GM18507 (cell line): ENCODE measurements at regions not wholly inside any gene's neighbourhood (a gene's known extent, or its start where the extent isn't known, plus 50 kb on each side); places are given as distances from the start of the nearest gene placed in this dataset.

ENCODE experiments used
- DNase-seq: peaks from one replicate; pipeline ENCODE4 v3.0.0; 2011; ENCODE audit warnings: low read depth; ENCODE audit not compliant: insufficient read length; ENCODE audit errors: extremely low spot score
- FAIRE-seq: peaks from 2 replicates; lab custom pipeline; 2011; peaks lifted over from hg19 to GRCh38; lab: Jason Lieb, UNC

DNA sequence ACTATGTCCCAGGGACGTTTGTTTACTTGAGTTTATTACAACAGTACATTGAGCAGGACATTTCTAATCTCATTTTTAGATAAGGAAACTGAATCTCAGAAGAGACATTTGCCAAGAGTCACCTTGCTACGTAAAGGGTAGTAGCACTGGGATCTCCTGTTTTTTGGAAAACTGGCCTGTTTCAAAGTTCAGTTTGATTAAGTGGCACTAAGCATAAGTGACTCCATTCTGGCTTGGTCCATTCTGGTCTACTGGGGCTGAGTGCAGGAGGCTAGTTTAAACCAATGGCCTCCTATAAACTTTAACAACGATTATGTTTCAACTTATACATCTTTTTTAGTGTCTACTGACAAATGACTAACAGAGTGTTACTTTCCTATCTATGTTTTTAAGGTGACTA is 382.5 kb downstream of the ANKRD50 start:
- DNase-seq (no peak), FAIRE-seq (no peak)

- no peak for DNase-seq
- no peak for FAIRE-seq
Measured at GRCh38 chr4:124331781-124332180, 380.8 kb downstream of the ANKRD50 start.

DNA sequence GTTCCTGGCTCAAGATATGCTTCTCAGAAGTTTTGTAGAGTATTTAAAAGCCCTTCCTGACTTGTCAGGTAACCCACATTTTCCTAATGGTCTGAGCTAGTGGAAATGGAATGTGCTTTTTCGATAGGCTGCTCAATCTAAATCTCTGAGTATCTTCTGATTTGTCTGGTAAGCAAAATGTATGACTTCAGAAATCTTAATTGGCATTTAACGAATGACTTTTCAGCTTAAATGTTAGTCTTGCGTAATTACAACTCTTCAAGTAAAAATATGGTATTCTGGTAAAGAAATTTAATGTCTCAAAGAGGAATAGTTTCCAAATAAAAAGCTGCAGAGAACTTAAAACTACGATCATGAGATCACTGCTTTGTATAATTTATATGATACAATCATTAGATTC is 379.1 kb downstream of the ANKRD50 start:
- no peak for DNase-seq
- FAIRE-seq, result no peak

GRCh38 chr4:124334119-124334518 is 378.4 kb downstream of the ANKRD50 start:
- FAIRE-seq (no peak), DNase-seq (no peak)

DNA sequence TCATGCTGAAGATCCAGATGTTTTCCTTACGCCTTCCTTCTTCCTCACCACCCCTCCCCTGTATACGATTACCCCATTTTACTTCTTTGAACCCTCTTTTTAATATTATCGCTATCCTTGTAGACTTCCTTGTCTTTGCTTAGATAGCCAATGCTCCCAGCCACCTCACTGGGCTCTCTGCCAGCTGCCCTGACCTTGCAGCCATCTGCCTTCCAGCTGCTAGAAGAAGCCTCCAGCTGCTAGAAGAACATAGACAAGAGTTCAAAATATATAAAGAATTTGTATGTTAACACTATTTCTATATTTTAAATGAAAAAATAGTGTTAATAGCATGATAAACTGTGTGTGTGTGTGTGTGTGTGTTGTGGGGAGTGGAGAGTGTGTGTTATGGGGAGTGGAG is 374.7 kb downstream of the ANKRD50 start:
- DNase-seq (no peak), FAIRE-seq (no peak)

GRCh38 chr4:124343661-124344171 is 368.8 kb downstream of the ANKRD50 start:
- FAIRE-seq (no peak), DNase-seq (no peak)

GRCh38 chr4:124372916-124373315 is 339.6 kb downstream of the ANKRD50 start:
- FAIRE-seq, result no peak
- DNase-seq, result no peak

DNA sequence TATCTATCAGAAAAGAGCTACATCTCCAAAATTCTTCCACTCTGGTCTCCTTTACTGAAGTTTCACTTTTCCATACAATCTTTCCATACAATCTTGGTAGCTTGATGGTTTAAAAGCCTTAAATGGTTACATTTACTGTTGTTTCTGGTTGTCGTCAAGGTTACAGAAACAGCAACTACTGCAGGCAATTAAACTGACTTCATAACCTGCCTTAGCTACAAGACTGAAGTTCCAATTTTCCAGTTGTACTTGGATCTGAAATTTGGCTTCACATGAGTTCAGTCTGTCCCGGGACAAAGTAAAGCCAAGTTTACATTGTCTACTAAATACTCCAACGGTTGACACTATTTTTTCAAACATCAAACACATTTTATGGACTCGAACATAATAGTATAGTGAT is 326.4 kb downstream of the ANKRD50 start:
- FAIRE-seq, result no peak
- DNase-seq, result no peak

- FAIRE-seq (no peak), DNase-seq (no peak)
Measured at GRCh38 chr4:124386648-124387047, 325.9 kb downstream of the ANKRD50 start.

GRCh38 chr4:124389591-124389990 is 322.9 kb downstream of the ANKRD50 start:
- DNase-seq (no peak), FAIRE-seq (no peak)

GRCh38 chr4:124390861-124391260 is 321.7 kb downstream of the ANKRD50 start:
- FAIRE-seq, result no peak
- no peak for DNase-seq

GRCh38 chr4:124396333-124396732 is 316.2 kb downstream of the ANKRD50 start:
- FAIRE-seq (no peak), DNase-seq (no peak)

DNA sequence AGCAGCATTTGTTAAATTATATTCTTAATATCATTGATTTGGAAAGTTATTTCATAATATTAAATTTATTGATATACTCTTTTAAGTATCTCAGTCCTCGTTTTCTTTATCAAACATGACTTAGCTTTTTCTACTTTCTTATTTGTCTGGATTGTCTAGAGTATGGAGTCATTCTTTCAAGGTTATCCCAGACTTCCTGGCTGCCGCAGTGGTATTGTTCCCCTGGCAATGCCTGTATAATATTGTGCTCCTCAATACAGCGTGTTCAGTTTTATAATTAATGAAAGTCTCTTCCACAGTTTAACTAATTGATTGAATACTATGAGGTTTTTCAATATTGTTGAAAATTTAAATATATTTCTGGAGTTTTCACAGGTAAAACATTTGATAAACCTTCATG is 310.9 kb downstream of the ANKRD50 start:
- DNase-seq (no peak), FAIRE-seq (no peak)

DNA sequence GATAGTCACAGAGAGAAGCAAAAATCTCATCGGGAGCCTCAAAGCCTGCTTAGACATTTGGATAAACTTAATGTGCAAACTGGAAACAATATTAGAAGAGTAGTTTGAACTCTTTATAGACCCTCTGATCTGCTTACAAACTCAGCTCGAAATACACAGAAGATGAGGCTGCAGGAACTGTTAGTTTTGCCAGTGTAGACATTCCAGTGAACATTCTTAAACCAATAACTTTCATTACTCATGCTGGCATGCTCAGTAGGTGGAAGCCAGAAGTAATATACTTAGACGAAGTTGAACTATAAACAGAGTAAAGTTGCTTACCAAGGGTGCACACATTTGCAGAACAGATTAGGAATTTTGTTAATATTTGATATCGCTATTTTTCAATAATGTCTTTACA is 303.5 kb downstream of the ANKRD50 start:
- FAIRE-seq, result no peak

GRCh38 chr4:124414276-124415040 is 298.1 kb downstream of the ANKRD50 start:
- no peak for FAIRE-seq
- DNase-seq, result no peak

More for the DNA sequence above, 303.5 kb downstream of the ANKRD50 start:
- no peak for DNase-seq

DNA sequence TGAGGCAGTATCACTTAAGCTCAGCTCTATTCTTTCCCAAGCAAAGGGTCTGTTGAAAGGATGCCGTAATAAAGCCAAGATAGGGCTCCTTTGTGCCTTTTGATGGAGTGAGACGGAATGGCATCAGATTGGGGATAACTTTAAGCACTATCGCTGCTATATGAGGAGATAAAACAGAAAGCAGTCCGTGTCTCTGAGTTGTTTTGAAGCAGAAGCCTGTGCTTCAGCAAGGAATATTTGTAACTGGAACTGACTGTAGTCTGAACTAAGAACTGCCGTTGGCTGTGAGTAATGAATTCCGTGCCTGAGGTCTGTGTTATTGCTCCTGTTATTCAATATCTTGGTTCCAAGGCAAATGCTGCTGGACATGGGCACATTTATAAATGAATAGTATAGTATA is 297.4 kb downstream of the ANKRD50 start:
- DNase-seq, result no peak
- FAIRE-seq, result no peak

DNA sequence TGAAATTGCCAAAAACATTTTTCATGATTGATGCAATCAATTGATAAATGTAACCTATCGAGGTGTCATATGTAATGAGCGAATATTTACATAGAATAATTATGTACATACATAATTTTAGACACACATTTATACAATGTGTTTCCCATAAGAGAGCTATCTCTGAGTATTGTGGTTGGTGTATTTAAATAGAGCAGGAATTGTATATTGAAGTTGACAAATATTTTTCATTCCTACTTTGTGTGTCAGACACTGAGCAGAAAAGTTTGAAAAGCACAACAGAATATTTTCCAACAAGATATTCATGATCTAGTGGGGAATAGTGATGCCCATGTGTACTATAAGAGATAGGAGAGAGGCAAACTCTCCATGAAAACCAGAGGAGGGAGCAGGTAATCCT is 295.2 kb downstream of the ANKRD50 start:
- no peak for DNase-seq
- FAIRE-seq, result no peak

GRCh38 chr4:124420166-124420695 is 292.3 kb downstream of the ANKRD50 start:
- DNase-seq (no peak), FAIRE-seq (no peak)

DNA sequence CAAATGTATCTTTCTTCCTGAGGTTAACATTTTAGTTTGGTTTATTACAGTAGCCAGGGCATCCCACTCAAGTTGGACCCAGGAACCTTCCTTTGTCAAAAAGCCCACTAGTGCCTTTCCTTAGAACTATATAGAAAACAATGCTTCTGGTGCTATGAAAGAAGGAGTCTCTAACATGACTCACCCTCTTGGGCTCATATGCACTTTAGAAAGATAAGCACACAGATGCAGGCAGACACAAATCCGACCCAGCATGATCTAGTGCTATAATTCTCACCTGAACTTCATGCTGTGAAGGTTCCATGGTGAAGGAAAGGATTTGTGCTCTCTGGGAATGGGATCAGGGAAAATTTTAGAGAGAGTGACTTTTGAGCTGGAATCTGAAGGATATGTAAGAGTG is 289.4 kb downstream of the ANKRD50 start:
- no peak for DNase-seq
- no peak for FAIRE-seq

GRCh38 chr4:124426279-124426678 is 286.3 kb downstream of the ANKRD50 start:
- DNase-seq (no peak), FAIRE-seq (no peak)

GRCh38 chr4:124427095-124427767 is 285.3 kb downstream of the ANKRD50 start:
- no peak for FAIRE-seq
- DNase-seq, result no peak
